HG03558 (cell line): ENCODE measurements at regions not wholly inside any gene's neighbourhood (a gene's known extent, or its start where the extent isn't known, plus 50 kb on each side); places are given as distances from the start of the nearest gene placed in this dataset.
"Not testable (repeated sequence)": the region's sequence is repeated elsewhere in the genome, so short reads cannot be mapped to it uniquely, and the experiment has no call there.

ENCODE experiments used
- ATAC-seq: cut with Tn5 transposase; IDR thresholded peaks from one replicate; pipeline ENCODE4 v1.9.1; 2021; ENCODE audit warnings: moderate number of reproducible peaks; ENCODE audit not compliant: unreplicated experiment; ENCODE audit errors: extremely low read depth

GRCh38 chr4:4643743-4644142 is 101.9 kb upstream of the STX18 start:
- not testable (repeated sequence) for ATAC-seq

GRCh38 chr4:4643306-4643705 is 101.5 kb upstream of the STX18 start:
- no peak for ATAC-seq

- ATAC-seq: no peak
Measured at GRCh38 chr4:4642496-4643000, 100.7 kb upstream of the STX18 start.

- ATAC-seq: no peak
Measured at GRCh38 chr4:4641661-4642495, 100.0 kb upstream of the STX18 start.

- no peak for ATAC-seq
Measured at GRCh38 chr4:4641254-4641653, 99.4 kb upstream of the STX18 start.

GRCh38 chr4:4640692-4641091 is 98.8 kb upstream of the STX18 start:
- no peak for ATAC-seq

GRCh38 chr4:4639370-4639769 is 97.5 kb upstream of the STX18 start:
- no peak for ATAC-seq

- ATAC-seq: no peak
Measured at GRCh38 chr4:4637710-4638109, 95.9 kb upstream of the STX18 start.

GRCh38 chr4:4633431-4633830 is 91.6 kb upstream of the STX18 start:
- ATAC-seq: no peak

GRCh38 chr4:4631150-4631549 is 89.3 kb upstream of the STX18 start:
- peak; percentile 82 for ATAC-seq

- no peak for ATAC-seq
Measured at GRCh38 chr4:4627906-4628305, 86.1 kb upstream of the STX18 start.

GRCh38 chr4:4627111-4627510 is 85.3 kb upstream of the STX18 start:
- no peak for ATAC-seq

- no peak for ATAC-seq
Measured at GRCh38 chr4:4625488-4625887, 83.6 kb upstream of the STX18 start.

- no peak for ATAC-seq
Measured at GRCh38 chr4:4624276-4624897, 82.5 kb upstream of the STX18 start.

- no peak for ATAC-seq
Measured at GRCh38 chr4:4619821-4620220, 78.0 kb upstream of the STX18 start.

- ATAC-seq: no peak
Measured at GRCh38 chr4:4618847-4619246, 77.0 kb upstream of the STX18 start.

- ATAC-seq: no peak
Measured at GRCh38 chr4:4614925-4615678, 73.3 kb upstream of the STX18 start.

- no peak for ATAC-seq
Measured at GRCh38 chr4:4613641-4614286, 71.9 kb upstream of the STX18 start.

- ATAC-seq: no peak
Measured at GRCh38 chr4:4613126-4613465, 71.2 kb upstream of the STX18 start.

GRCh38 chr4:4610672-4611071 is 68.8 kb upstream of the STX18 start:
- ATAC-seq: no peak
